Smooth muscle cell (in vitro differentiated cells): ENCODE measurements at regions not wholly inside any gene's neighbourhood (a gene's known extent, or its start where the extent isn't known, plus 50 kb on each side); places are given as distances from the start of the nearest gene placed in this dataset.

Source experiments
- DNase-seq: peaks from one replicate; lab custom pipeline; 2025; ENCODE audit not compliant: unreplicated experiment; lab: John Stamatoyannopoulos, UW
- H2AFZ ChIP-seq: fragments of 200-600 bp; sonication (generic); 2 replicates; pipeline ENCODE4 v1.6.0; 2016; ENCODE audit warnings: antibody characterized with exemption, low read depth, mild to moderate bottlenecking
- H3F3A ChIP-seq: fragments of 200-600 bp; sonication (generic); 2 replicates; pipeline ENCODE4 v1.6.0; 2017; ENCODE audit warnings: antibody characterized with exemption, low read depth
- H3K27ac ChIP-seq: fragments of 200-600 bp; sonication (generic); 2 replicates; pipeline ENCODE4 v1.5.1; 2016; ENCODE audit warnings: low read depth, mild to moderate bottlenecking
- H3K27me3 ChIP-seq: fragments of 200-600 bp; sonication (generic); 2 replicates; pipeline ENCODE4 v1.6.1; 2016; ENCODE audit warnings: low read depth, mild to moderate bottlenecking
- H3K36me3 ChIP-seq: fragments of 200-600 bp; sonication (generic); 2 replicates; pipeline ENCODE4 v1.5.1; 2016; ENCODE audit warnings: low read depth
- H3K4me1 ChIP-seq: fragments of 200-600 bp; sonication (generic); 2 replicates; pipeline ENCODE4 v1.5.1; 2016; ENCODE audit warnings: low read depth
- H3K4me2 ChIP-seq: fragments of 200-600 bp; sonication (generic); 2 replicates; pipeline ENCODE4 v1.6.0; 2016; ENCODE audit warnings: mild to moderate bottlenecking
- H3K4me3 ChIP-seq: fragments of 200-600 bp; sonication (generic); 2 replicates; pipeline ENCODE4 v1.5.1; 2016; ENCODE audit warnings: mild to moderate bottlenecking
- H3K79me2 ChIP-seq: fragments of 200-600 bp; sonication (generic); 2 replicates; pipeline ENCODE4 v1.6.0; 2016; ENCODE audit warnings: low read depth, mild to moderate bottlenecking
- H3K9ac ChIP-seq: fragments of 200-600 bp; sonication (generic); 2 replicates; pipeline ENCODE4 v1.6.0; 2016; ENCODE audit warnings: low read depth
- H3K9me3 ChIP-seq: fragments of 200-600 bp; sonication (generic); replicated peaks from 2 replicates; pipeline ENCODE4 v1.5.1; 2016; ENCODE audit warnings: low read depth
- H4K20me1 ChIP-seq: fragments of 200-600 bp; sonication (generic); 2 replicates; pipeline ENCODE4 v1.6.0; 2016; ENCODE audit warnings: low read depth
- WGBS: methylation state at CpG from one replicate; pipeline ENCODE4 v1.1.7; 2016; ENCODE audit warnings: low lambda C conversion rate; 5-methylcytosine and 5-hydroxymethylcytosine counted together
- TF ChIP-seq, protein P1 (sequence below): fragments of 200-600 bp; sonication (generic); IDR thresholded peaks from 2 replicates; pipeline ENCODE4 v1.5.1; 2017; ENCODE audit warnings: borderline replicate concordance, mild to moderate bottlenecking, antibody characterized with exemption; ENCODE audit not compliant: insufficient read depth, poor library complexity, severe bottlenecking

DNA sequence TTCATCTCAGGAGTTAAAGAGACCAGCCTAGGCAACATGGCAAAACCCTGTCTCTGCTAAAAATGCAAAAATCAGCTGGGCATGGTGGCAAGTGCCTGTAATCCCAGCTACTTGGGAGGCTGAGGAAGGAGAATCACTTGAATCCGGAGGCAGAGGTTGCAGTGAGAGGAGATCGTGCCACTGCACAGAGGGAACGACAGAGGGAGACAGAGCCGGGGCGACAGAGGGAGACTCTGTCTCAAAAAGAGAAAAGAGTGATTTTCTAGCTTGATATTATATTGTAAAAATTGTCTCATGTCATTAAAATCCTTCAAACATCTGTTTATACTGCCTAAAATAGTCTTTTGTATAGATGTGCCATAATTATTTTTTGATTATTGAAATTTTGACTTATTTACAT is 225.4 kb upstream of the AGA start:
- 77% methylated on average over 5 of the region's 5 CpGs for WGBS
- no peaks in the 10 kb centered on the region for H3K36me3 ChIP-seq
- H3K79me2 ChIP-seq: no peaks in the 10 kb centered on the region
- H3K4me2 ChIP-seq: no peak overlapping the region
- no peaks in the 10 kb centered on the region for H3F3A ChIP-seq
- no peaks in the 10 kb centered on the region for H3K27me3 ChIP-seq
- H3K4me1 ChIP-seq: no peaks in the 10 kb centered on the region
- H2AFZ ChIP-seq: no peak overlapping the region
- H3K9me3 ChIP-seq: peaks cover under 1% of the 10 kb centered on the region
- H3K27ac ChIP-seq: no peak overlapping the region
- no peak overlapping the region for H3K4me3 ChIP-seq
- H4K20me1 ChIP-seq: no peaks in the 10 kb centered on the region
- H3K9ac ChIP-seq: no peak overlapping the region
- TF ChIP-seq, protein P1, sequence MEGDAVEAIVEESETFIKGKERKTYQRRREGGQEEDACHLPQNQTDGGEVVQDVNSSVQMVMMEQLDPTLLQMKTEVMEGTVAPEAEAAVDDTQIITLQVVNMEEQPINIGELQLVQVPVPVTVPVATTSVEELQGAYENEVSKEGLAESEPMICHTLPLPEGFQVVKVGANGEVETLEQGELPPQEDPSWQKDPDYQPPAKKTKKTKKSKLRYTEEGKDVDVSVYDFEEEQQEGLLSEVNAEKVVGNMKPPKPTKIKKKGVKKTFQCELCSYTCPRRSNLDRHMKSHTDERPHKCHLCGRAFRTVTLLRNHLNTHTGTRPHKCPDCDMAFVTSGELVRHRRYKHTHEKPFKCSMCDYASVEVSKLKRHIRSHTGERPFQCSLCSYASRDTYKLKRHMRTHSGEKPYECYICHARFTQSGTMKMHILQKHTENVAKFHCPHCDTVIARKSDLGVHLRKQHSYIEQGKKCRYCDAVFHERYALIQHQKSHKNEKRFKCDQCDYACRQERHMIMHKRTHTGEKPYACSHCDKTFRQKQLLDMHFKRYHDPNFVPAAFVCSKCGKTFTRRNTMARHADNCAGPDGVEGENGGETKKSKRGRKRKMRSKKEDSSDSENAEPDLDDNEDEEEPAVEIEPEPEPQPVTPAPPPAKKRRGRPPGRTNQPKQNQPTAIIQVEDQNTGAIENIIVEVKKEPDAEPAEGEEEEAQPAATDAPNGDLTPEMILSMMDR: peak; percentile 34
- DNase-seq: no peak

DNA sequence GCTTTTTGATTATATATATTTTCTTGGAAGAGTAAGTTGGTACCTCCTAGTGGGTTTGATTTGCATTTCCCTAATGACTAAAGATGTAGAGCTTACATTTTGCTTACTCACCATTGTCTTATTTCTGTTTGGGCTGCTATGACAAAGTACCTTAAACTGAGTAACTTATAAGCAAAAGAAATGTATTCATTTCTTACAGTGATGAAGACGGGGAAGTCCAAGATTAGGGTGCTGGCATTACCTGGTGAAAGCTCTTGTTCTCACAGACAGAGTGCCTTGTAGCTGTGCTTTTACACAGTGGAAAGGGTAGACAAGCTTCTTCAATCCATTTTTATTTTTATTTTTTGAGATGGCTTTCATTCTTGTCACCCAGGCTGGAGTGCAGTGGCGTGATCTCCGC is 229.2 kb upstream of the AGA start:
- Histone ChIP-seq H3K27me3 (no peaks in the 10 kb centered on the region), H3K4me2 (no peak overlapping the region), H3K9me3 (no peaks in the 10 kb centered on the region), H3F3A (no peaks in the 10 kb centered on the region), H2AFZ (no peak overlapping the region), H4K20me1 (no peaks in the 10 kb centered on the region), H3K36me3 (no peaks in the 10 kb centered on the region), H3K4me3 (no peak overlapping the region), H3K4me1 (no peaks in the 10 kb centered on the region), H3K27ac (no peak overlapping the region), H3K79me2 (no peaks in the 10 kb centered on the region), H3K9ac (no peak overlapping the region)
- TF ChIP-seq, protein P1: no peak
- DNase-seq: no peak
- WGBS: 96% methylated on average over 3 of the region's 3 CpGs

DNA sequence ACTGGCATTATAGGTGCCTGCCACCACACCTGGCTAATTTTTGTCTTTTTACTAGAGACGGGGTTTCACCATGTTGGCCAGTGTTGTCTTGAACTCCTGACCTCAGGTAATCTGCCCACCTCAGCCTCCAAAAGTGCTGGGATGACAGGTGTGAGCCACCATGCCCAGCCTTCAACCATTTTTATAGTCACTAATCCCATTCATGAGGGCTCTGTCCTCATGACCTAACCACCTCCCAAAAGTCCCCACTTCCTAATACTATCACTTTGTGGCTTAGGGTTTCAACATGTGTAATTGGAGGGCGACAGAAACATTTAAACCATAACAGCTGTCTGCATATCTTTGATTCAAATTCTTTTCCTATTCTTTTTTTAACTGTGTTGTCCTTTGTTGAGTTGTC is 229.6 kb upstream of the AGA start:
- TF ChIP-seq, protein P1: no peak
- no peaks in the 10 kb centered on the region for H3K4me1 ChIP-seq

DNA sequence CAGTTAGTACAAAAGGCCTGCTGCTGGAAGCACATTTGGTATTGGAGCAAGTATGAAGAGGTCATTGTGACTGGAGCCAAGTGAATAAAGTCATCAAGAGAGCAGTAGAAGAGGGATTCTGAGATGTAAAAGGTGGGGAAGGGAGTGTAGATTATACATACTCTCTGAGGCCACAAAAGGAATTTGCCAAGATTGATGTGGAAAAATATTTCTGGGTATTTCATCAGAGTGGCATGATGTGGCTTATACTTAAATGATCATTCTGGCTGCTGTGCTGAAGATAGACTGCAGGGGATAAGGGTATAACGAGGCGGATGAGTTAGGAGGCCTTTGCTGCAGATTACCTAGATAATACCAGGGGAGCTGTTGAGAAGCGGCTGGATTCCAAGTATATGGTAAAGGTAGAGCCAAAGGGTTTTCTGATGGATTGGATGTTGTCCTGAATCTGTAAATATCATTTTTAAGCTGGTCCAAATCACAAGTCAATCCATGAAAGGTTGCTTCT is 231.8 kb upstream of the AGA start:
- no peaks in the 10 kb centered on the region for H3F3A ChIP-seq
- H3K4me3 ChIP-seq: no peak overlapping the region
- no peaks in the 10 kb centered on the region for H3K4me1 ChIP-seq
- H3K9ac ChIP-seq: no peak overlapping the region
- WGBS: 84% methylated on average over 3 of the region's 3 CpGs
- H3K27ac ChIP-seq: no peak overlapping the region
- H3K79me2 ChIP-seq: no peaks in the 10 kb centered on the region
- no peak overlapping the region for H2AFZ ChIP-seq
- H4K20me1 ChIP-seq: no peaks in the 10 kb centered on the region
- no peaks in the 10 kb centered on the region for H3K9me3 ChIP-seq
- DNase-seq: no peak
- H3K4me2 ChIP-seq: no peak overlapping the region
- no peaks in the 10 kb centered on the region for H3K27me3 ChIP-seq
- TF ChIP-seq, protein P1: no peak
- no peaks in the 10 kb centered on the region for H3K36me3 ChIP-seq

More for the DNA sequence above, 229.6 kb upstream of the AGA start:
- Histone ChIP-seq H3K4me2 (no peak overlapping the region), H3K36me3 (no peaks in the 10 kb centered on the region), H3K27me3 (no peaks in the 10 kb centered on the region), H3K4me3 (no peak overlapping the region), H3K9ac (no peak overlapping the region), H3K79me2 (no peaks in the 10 kb centered on the region), H3K27ac (no peak overlapping the region), H3K9me3 (no peaks in the 10 kb centered on the region), H2AFZ (no peak overlapping the region), H3F3A (no peaks in the 10 kb centered on the region), H4K20me1 (no peaks in the 10 kb centered on the region)
- WGBS: 88% methylated on average over 2 of the region's 2 CpGs
- no peak for DNase-seq
